RPMI8226 (cell line): ENCODE measurements at regions not wholly inside any gene's neighbourhood (a gene's known extent, or its start where the extent isn't known, plus 50 kb on each side); places are given as distances from the start of the nearest gene placed in this dataset.
A peak's percentile ranks its signal among the peaks of the same experiment; 100 is the strongest.
"Not testable (repeated sequence)": the region's sequence is repeated elsewhere in the genome, so short reads cannot be mapped to it uniquely, and the experiment has no call there.

Experiments used
- DNase-seq: peaks from one replicate; pipeline ENCODE4 v3.0.0-alpha.2; 2015

- DNase-seq, result no peak
Measured at GRCh38 chr6:125354649-125355048, 52.9 kb upstream of the HDDC2 start.

- no peak for DNase-seq
Measured at GRCh38 chr6:125356884-125357283, 55.1 kb upstream of the HDDC2 start.

- peak; percentile 40 for DNase-seq
Measured at GRCh38 chr6:125357515-125358256, 55.9 kb upstream of the HDDC2 start.

GRCh38 chr6:125358898-125359297, 57.1 kb upstream of the HDDC2 start:
- no peak for DNase-seq

GRCh38 chr6:125361868-125362267, 60.1 kb upstream of the HDDC2 start:
- no peak for DNase-seq

- DNase-seq, result no peak
Measured at GRCh38 chr6:125363039-125363823, 61.5 kb upstream of the HDDC2 start.

- no peak for DNase-seq
Measured at GRCh38 chr6:125363824-125364165, 62.0 kb upstream of the HDDC2 start.

- DNase-seq, result no peak
Measured at GRCh38 chr6:125365230-125365629, 63.5 kb upstream of the HDDC2 start.

- DNase-seq, result no peak
Measured at GRCh38 chr6:125367036-125367782, 65.4 kb upstream of the HDDC2 start.

- no peak for DNase-seq
Measured at GRCh38 chr6:125370343-125370742, 68.6 kb upstream of the HDDC2 start.

- DNase-seq, result no peak
Measured at GRCh38 chr6:125375013-125375412, 73.2 kb upstream of the HDDC2 start.

- DNase-seq, result no peak
Measured at GRCh38 chr6:125375821-125376220, 74.1 kb upstream of the HDDC2 start.

- DNase-seq, result no peak
Measured at GRCh38 chr6:125377621-125378020, 75.9 kb upstream of the HDDC2 start.

- no peak for DNase-seq
Measured at GRCh38 chr6:125379174-125379573, 77.4 kb upstream of the HDDC2 start.

- DNase-seq, result no peak
Measured at GRCh38 chr6:125380474-125380873, 78.7 kb upstream of the HDDC2 start.

- DNase-seq, result not testable (repeated sequence)
Measured at GRCh38 chr6:125386337-125386736, 84.6 kb upstream of the HDDC2 start.

GRCh38 chr6:125392682-125393081, 90.9 kb upstream of the HDDC2 start:
- DNase-seq, result no peak

- DNase-seq, result peak; percentile 2
Measured at GRCh38 chr6:125393449-125393858, 91.7 kb upstream of the HDDC2 start.

- DNase-seq, result no peak
Measured at GRCh38 chr6:125406741-125407140, 105.0 kb upstream of the HDDC2 start.

GRCh38 chr6:125414507-125414906, 112.7 kb upstream of the HDDC2 start:
- no peak for DNase-seq

GRCh38 chr6:125415913-125416312, 114.1 kb upstream of the HDDC2 start:
- no peak for DNase-seq

- no peak for DNase-seq
Measured at GRCh38 chr6:125421836-125422235, 120.1 kb upstream of the HDDC2 start.

GRCh38 chr6:125423047-125423446, 121.3 kb upstream of the HDDC2 start:
- DNase-seq, result no peak

- no peak for DNase-seq
Measured at GRCh38 chr6:125431971-125432370, 130.2 kb upstream of the HDDC2 start.
